ENCODE measurements at regions not wholly inside any gene's neighbourhood (a gene's known extent, or its start where the extent isn't known, plus 50 kb on each side); places are given as distances from the start of the nearest gene placed in this dataset.

- no peak for DNase-seq (ENCODE audit: low read depth)
Observed at GRCh38 chr6:33923857-33924514, 120.2 kb upstream of the MLN start.

- DNase-seq (ENCODE audit: low read depth): no peak
Observed at GRCh38 chr6:33921745-33922144, 117.9 kb upstream of the MLN start.

GRCh38 chr6:33918175-33918695 is 114.4 kb upstream of the MLN start:
- DNase-seq (ENCODE audit: low read depth): no peak

GRCh38 chr6:33915134-33915533 is 111.3 kb upstream of the MLN start:
- no peak for DNase-seq (ENCODE audit: low read depth)

- DNase-seq (ENCODE audit: low read depth): peak; percentile 20
Observed at GRCh38 chr6:33914645-33915044, 110.8 kb upstream of the MLN start.

DNA sequence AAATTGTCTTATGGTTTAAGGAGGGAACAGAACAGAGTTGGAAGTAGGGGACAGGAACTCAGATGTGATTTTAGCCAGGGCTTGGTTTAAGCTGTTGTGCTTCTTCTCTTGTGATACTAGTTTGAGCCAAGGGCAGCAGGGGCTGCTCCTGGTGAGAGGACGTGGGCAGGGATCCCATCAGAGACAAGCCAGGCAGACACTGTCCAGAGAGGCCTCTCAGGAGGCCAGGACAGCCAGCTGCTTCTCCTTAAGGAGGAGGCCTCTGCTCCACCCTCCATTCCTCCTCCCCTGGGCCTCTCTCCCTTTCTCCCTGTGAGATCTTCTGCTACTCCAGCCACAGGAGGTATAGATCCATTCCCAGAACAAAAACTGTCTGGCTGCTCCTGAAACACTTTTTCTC is 108.4 kb upstream of the MLN start:
- no peak for DNase-seq (ENCODE audit: low read depth)

GRCh38 chr6:33911488-33911887 is 107.7 kb upstream of the MLN start:
- no peak for DNase-seq (ENCODE audit: low read depth)

GRCh38 chr6:33910594-33910993 is 106.8 kb upstream of the MLN start:
- no peak for DNase-seq (ENCODE audit: low read depth)

DNA sequence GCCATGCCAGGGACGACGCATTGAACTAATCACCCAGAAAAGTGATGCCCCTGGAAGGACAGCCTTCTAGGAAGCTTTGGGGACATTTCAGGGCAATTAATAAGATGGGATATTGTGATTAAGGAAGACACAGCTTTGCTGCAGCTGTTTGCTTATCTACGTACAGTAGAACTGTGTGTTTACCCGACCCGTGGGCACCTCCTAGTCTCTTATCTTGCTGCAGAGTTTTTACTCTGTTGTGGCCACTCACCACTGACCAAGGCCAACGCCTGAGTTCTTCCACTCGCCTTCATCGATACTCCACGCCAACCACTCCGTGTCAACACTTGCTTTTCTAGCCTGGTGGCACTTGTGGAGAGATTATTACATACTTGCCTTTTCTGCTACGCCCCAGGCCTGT is 105.9 kb upstream of the MLN start:
- no peak for DNase-seq (ENCODE audit: low read depth)

DNA sequence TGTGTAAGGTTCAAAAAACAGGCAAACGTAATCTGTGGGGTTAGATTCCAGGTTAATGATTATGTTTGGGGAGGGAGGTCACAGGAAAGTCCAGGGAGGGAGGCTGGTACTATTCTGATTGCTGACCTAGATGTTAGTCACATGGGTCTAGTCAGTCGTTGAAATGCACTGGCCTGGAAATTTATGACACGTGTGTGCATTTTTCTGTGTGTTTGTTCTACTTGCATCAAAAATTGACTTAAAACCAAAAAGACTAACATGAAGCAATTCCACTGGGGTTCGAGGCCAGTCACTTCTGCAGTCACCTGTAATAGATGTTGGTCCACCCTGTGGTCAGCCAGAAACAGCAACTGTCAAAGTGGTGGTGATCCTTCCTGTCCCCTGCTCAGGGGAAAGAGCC is 104.2 kb upstream of the MLN start:
- DNase-seq (ENCODE audit: low read depth): no peak

- no peak for DNase-seq (ENCODE audit: low read depth)
Observed at GRCh38 chr6:33907227-33907626, 103.4 kb upstream of the MLN start.

GRCh38 chr6:33906439-33906838 is 102.6 kb upstream of the MLN start:
- no peak for DNase-seq (ENCODE audit: low read depth)

GRCh38 chr6:33905071-33905609 is 101.3 kb upstream of the MLN start:
- no peak for DNase-seq (ENCODE audit: low read depth)

- no peak for DNase-seq (ENCODE audit: low read depth)
Observed at GRCh38 chr6:33904747-33905065, 100.9 kb upstream of the MLN start.

- DNase-seq (ENCODE audit: low read depth): peak; percentile 32
Observed at GRCh38 chr6:33904050-33904746, 100.4 kb upstream of the MLN start.

GRCh38 chr6:33903579-33903978 is 99.8 kb upstream of the MLN start:
- DNase-seq (ENCODE audit: low read depth): no peak

- no peak for DNase-seq (ENCODE audit: low read depth)
Observed at GRCh38 chr6:33902457-33902853, 98.7 kb upstream of the MLN start.

DNA sequence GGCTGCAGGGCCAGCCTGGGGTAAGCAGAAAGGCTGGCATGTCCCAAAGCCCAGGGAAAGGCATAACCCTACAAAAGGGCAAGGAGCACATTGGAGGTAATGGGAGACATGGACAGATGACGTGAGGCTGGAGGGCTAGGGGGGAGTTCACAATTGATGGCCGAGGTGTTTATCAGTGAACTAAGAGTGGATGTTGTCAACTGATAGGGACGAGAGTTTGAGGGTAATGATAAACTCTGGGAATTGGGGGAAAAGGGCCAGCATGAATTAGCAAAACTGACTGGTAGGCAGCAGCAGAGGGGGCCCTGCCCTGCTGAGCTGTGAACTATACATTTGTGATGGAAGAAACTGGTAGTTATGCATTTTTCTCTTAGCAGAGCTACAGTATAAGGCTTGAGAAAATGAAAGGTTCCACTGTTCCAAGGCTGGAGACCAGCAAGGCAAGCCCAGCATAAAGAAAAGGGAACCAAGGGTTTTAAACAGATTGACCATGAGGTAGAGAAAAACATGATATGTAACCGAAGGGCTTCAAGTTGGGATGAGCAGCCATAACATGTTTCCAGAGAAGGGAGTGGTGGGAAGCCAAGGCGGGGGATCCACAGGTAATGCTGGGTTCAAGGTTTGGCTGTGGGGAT is 98.1 kb upstream of the MLN start:
- DNase-seq (ENCODE audit: low read depth): no peak

DNA sequence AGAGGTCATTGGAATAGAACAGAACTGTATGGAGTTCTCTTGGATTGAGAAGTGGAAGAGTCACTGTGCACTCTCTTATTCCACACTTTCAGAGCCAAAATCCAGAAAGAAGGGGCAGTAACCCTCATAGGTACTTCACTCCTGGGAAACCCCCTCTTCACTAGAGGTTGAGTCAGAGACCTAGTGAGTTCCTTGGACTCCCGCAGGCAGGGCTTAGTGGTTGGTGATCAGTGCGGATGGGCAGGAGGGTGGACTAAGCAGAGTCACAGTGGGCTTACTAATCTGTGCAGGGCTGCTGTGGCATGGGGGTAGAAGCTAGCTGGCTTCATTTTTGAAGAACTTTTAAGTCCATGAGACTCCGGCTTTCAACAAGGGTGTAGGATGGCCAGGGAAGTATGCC is 95.0 kb upstream of the MLN start:
- DNase-seq (ENCODE audit: low read depth): no peak

- no peak for DNase-seq (ENCODE audit: low read depth)
Observed at GRCh38 chr6:33897189-33897780, 93.5 kb upstream of the MLN start.

DNA sequence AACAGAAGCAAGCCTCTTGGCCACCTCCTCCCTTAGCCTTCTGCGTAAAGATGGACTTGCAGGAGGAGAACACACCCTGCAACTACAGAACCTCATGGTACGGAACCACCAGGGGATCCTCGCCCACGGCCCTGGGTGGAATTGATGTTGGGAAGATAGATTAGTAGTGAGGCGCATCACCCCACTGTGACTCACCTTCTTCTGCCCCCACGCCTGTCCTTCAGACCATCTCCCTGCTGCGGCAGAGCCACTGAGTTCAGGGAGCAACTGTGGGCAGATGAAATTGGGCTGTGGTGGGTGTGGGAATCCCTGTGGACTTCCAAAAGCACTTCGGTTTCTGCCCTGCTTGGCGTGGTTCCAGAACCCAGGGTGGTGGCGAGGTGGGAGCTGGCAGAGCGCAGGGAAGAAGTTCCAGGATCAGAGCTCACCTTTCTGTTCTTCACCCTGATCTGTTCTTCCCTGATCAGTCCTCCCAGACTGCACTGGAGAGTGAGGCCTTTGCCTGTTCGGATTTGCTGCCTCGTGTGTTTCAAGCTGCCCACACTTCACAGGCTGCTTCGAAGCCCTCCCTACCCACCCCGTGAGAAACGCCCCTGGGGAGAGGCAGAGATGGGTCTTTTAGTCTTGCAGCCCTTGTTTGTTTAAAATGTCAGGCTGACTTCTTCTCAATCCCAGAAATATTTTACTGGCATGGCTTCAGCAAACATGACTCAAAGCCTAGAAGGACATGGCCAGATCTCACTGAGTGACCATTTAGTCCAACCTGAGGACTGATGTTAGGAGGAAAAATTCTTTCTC is 92.8 kb upstream of the MLN start:
- no peak for DNase-seq (ENCODE audit: low read depth)

GRCh38 chr6:33895988-33896387 is 92.2 kb upstream of the MLN start:
- no peak for DNase-seq (ENCODE audit: low read depth)

All from stimulated activated CD8-positive, alpha-beta memory T cell treated with anti-CD3 and anti-CD28 coated beads, Interleukin-4, amount 100 ng/mL, for 24 hours (primary cell).